GM12892 (cell line): ENCODE measurements at regions not wholly inside any gene's neighbourhood (a gene's known extent, or its start where the extent isn't known, plus 50 kb on each side); places are given as distances from the start of the nearest gene placed in this dataset.
A peak's percentile ranks its signal among the peaks of the same experiment; 100 is the strongest.

Source experiments
- DNase-seq: peaks from one replicate; pipeline ENCODE4 v3.0.0; 2011; ENCODE audit not compliant: insufficient read length
- FAIRE-seq: peaks from 2 replicates; lab custom pipeline; 2011; peaks lifted over from hg19 to GRCh38; lab: Jason Lieb, UNC
- POLR2A ChIP-seq: IDR thresholded peaks from 2 replicates; pipeline ENCODE4 v1.6.1; 2011; ENCODE audit warnings: low read depth, low read length, control low read depth
- POLR2AphosphoS5 ChIP-seq: IDR thresholded peaks from 2 replicates; pipeline ENCODE4 v1.6.1; 2011; ENCODE audit warnings: low read depth, low read length, control low read depth
- TAF1 ChIP-seq: IDR thresholded peaks from 2 replicates; pipeline ENCODE4 v1.6.1; 2011; ENCODE audit warnings: low read depth, mild to moderate bottlenecking, control low read depth, low read length, borderline replicate concordance

GRCh38 chr13:47110141-47110540 lies 213.3 kb upstream of the HTR2A start:
- DNase-seq (no peak), FAIRE-seq (no peak)

GRCh38 chr13:47109028-47109427 lies 212.2 kb upstream of the HTR2A start:
- DNase-seq = no peak
- TF ChIP-seq POLR2A = no peak
- TF ChIP-seq POLR2AphosphoS5 = no peak
- no peak for TF ChIP-seq TAF1
- peak; percentile 14 for FAIRE-seq

More at GRCh38 chr13:47110141-47110540, 213.3 kb upstream of the HTR2A start:
- TF ChIP-seq POLR2AphosphoS5 = no peak
- no peak for TF ChIP-seq POLR2A
- no peak for TF ChIP-seq TAF1

GRCh38 chr13:47100214-47100853 lies 203.5 kb upstream of the HTR2A start:
- no peak for DNase-seq
- FAIRE-seq = peak; percentile 90
- TF ChIP-seq TAF1 = no peak
- TF ChIP-seq POLR2AphosphoS5 = no peak
- TF ChIP-seq POLR2A = no peak

- TF ChIP-seq TAF1 = no peak
- TF ChIP-seq POLR2A = no peak
- no peak for TF ChIP-seq POLR2AphosphoS5
- DNase-seq (no peak), FAIRE-seq (peak; percentile 51)
Observed at GRCh38 chr13:47094734-47095434, 198.0 kb upstream of the HTR2A start.

GRCh38 chr13:47092202-47092601 lies 195.3 kb upstream of the HTR2A start:
- TF ChIP-seq POLR2A (no peak), POLR2AphosphoS5 (no peak), TAF1 (no peak)
- no peak for DNase-seq
- FAIRE-seq = no peak

- DNase-seq (no peak), FAIRE-seq (no peak)
- no peak for TF ChIP-seq POLR2AphosphoS5
- no peak for TF ChIP-seq POLR2A
- TF ChIP-seq TAF1 = no peak
Observed at GRCh38 chr13:47087841-47088240, 191.0 kb upstream of the HTR2A start.

- TF ChIP-seq POLR2AphosphoS5 (no peak), POLR2A (no peak), TAF1 (no peak)
- DNase-seq (no peak), FAIRE-seq (no peak)
Observed at GRCh38 chr13:47087241-47087640, 190.4 kb upstream of the HTR2A start.

GRCh38 chr13:47085346-47085745 lies 188.5 kb upstream of the HTR2A start:
- FAIRE-seq = no peak
- TF ChIP-seq POLR2A = no peak
- TF ChIP-seq POLR2AphosphoS5 = no peak
- TF ChIP-seq TAF1 = no peak
- no peak for DNase-seq

GRCh38 chr13:47081850-47082249 lies 185.0 kb upstream of the HTR2A start:
- DNase-seq (no peak), FAIRE-seq (no peak)
- TF ChIP-seq TAF1 (no peak), POLR2A (no peak), POLR2AphosphoS5 (no peak)

- TF ChIP-seq POLR2AphosphoS5 (no peak), TAF1 (no peak), POLR2A (no peak)
- FAIRE-seq (no peak), DNase-seq (no peak)
Observed at GRCh38 chr13:47081246-47081645, 184.4 kb upstream of the HTR2A start.

GRCh38 chr13:47080621-47081020 lies 183.8 kb upstream of the HTR2A start:
- DNase-seq (no peak), FAIRE-seq (no peak)
- no peak for TF ChIP-seq TAF1
- no peak for TF ChIP-seq POLR2AphosphoS5
- TF ChIP-seq POLR2A = no peak

- FAIRE-seq = no peak
- no peak for TF ChIP-seq POLR2A
- no peak for TF ChIP-seq POLR2AphosphoS5
- no peak for TF ChIP-seq TAF1
- no peak for DNase-seq
Observed at GRCh38 chr13:47076500-47076899, 179.6 kb upstream of the HTR2A start.
